ENCODE measurements at regions not wholly inside any gene's neighbourhood (a gene's known extent, or its start where the extent isn't known, plus 50 kb on each side); places are given as distances from the start of the nearest gene placed in this dataset.

DNA sequence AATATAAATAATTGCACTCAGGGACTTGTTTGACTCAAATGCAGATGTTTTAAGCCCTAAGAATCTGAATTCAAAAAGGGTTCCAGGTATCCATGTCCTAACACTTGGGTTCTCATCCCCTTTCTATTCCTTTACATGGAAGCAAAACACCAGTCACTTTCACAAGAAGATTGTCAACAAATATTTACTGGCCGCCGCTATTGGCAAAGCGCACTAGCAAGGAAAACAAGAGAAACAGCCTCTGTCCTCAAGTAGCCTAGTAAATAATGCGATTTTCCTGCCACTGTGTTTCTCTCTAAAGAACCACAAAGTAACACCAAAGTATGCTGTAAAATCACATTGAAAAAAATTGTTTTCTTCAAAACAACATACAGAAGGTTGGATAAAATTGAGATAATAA is 66.7 kb upstream of the EZH2 start:
- ChIA-PET CTCF (no interaction called here), POLR2A (no interaction called here)
- H3K36me3 Mint-ChIP-seq (ENCODE audit: low read depth), result no peaks in the 10 kb centered on the region
- intact Hi-C loops (cut with micrococcal nuclease), result no loop called here
- DNase-seq (no peak), ATAC-seq (ENCODE audit: low read depth) (no peak)
- TF ChIP-seq, protein P1, sequence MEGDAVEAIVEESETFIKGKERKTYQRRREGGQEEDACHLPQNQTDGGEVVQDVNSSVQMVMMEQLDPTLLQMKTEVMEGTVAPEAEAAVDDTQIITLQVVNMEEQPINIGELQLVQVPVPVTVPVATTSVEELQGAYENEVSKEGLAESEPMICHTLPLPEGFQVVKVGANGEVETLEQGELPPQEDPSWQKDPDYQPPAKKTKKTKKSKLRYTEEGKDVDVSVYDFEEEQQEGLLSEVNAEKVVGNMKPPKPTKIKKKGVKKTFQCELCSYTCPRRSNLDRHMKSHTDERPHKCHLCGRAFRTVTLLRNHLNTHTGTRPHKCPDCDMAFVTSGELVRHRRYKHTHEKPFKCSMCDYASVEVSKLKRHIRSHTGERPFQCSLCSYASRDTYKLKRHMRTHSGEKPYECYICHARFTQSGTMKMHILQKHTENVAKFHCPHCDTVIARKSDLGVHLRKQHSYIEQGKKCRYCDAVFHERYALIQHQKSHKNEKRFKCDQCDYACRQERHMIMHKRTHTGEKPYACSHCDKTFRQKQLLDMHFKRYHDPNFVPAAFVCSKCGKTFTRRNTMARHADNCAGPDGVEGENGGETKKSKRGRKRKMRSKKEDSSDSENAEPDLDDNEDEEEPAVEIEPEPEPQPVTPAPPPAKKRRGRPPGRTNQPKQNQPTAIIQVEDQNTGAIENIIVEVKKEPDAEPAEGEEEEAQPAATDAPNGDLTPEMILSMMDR (IDR thresholded peaks at IDR 0.05), result no peak
- no peaks in the 10 kb centered on the region for H3K4me1 Mint-ChIP-seq
- H3K27ac Mint-ChIP-seq, result no peak overlapping the region
- H3K4me3 Mint-ChIP-seq, result no peak overlapping the region
- peaks cover 2% of the 10 kb centered on the region for H3K27me3 Mint-ChIP-seq
- H3K9me3 Mint-ChIP-seq, result no peaks in the 10 kb centered on the region

DNA sequence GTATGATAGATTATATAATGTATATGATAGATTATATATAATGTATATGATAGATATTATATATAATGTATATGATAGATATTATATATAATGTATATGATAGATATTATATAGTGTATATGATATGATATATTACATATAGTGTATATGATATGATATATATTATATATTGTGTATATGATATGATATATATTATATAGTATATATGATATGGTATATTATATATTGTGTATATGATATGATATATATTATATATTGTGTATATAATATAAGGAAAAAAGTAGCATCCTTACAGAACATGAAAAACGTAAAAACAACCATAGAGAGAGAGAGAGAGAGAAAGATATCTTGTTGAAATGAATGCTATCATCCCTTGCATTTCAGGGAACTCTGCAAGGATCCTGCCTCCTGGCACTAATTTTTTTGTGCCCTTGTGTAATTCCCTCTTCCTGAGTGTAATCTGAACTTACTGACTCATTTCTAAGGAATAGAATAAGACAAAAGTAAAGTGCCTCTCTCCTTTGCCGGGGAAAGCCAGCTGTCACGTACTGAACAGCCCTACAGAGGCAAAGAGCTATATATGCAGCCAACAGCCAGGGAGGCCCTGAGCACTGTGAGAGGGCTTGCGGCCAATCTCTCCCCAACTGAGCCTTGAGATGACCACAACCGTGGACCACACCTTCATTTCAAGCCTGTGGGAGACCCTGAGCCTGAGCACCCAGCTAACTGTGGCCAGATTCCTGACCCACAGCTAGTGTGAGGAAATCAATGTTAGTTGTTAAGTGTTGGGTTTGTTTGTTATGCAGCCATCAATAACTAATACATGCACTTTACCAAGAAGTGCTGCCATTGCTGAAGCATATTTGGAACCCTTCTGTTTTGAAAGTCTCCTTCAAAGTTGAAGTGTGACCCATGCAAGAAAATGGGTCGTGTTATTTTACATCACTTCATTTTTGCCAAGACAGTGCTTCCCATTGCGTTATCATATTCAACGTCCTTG is 61.1 kb upstream of the EZH2 start:
- intact Hi-C loops (cut with micrococcal nuclease), result loop anchor here (5.0 kb wide), 1 partner anchor 43 kb away; no protein-coding TSS in a partner anchor
- TF ChIP-seq, protein P1 (IDR thresholded peaks at IDR 0.05), result no peak
- H3K27ac Mint-ChIP-seq, result no peak overlapping the region
- no peaks in the 10 kb centered on the region for H3K27me3 Mint-ChIP-seq
- H3K9me3 Mint-ChIP-seq, result no peaks in the 10 kb centered on the region
- ChIA-PET POLR2A (no interaction called here), CTCF (interaction anchor here (0.7 kb wide), 1 partner anchor 15 kb away, joined by 3 read pairs; no protein-coding TSS in a partner anchor)
- ATAC-seq (ENCODE audit: low read depth) (no peak), DNase-seq (no peak)
- H3K4me1 Mint-ChIP-seq, result peaks cover 8% of the 10 kb centered on the region
- H3K36me3 Mint-ChIP-seq (ENCODE audit: low read depth), result peaks cover 6% of the 10 kb centered on the region
- H3K4me3 Mint-ChIP-seq, result no peak overlapping the region

DNA sequence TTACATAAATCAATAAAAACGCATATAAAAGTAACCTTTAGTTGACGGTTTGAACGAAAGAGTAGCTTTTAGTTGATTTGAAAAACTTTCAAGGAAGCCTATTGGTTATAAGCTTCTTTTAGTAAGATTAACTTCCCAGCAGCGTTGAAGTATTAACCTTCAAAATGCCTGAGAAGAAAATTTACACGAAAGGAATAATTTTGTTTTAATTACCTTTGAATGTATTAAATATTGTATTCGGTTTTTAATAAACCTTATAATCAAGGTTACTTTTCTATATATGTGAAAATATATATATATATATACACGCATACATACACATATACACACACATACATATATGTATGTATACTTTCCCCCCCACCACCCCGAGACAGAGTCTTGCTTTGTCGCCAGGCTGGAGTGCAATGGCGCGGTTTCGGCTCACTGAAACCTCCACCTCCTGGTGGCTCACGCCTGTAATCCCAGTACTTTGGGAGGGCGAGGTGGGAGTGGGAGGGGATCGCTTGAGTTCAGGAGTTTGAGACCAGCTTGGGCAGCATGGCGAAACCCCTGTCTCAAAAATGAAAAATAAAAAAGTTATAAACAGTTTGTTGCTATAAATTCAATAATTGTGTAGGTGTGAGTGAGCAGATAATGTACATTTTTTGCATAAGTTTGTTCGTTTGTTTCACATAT is 57.6 kb upstream of the EZH2 start:
- TF ChIP-seq, protein P1 (IDR thresholded peaks at IDR 0.05), result no peak
- Mint-ChIP-seq H3K4me3 (peak overlapping the region; percentile 97), H3K27ac (peak overlapping the region; percentile 99), H3K36me3 (ENCODE audit: low read depth) (peaks cover 6% of the 10 kb centered on the region), H3K9me3 (no peaks in the 10 kb centered on the region), H3K27me3 (no peaks in the 10 kb centered on the region), H3K4me1 (peaks cover 17% of the 10 kb centered on the region)
- ChIA-PET POLR2A (interaction anchor here (0.7 to 3.0 kb wide), 16 partner anchors 22 to 830 kb away, joined by 3 to 38 read pairs (median 5); partner anchors contain the start of genes CUL1, EZH2 and ZNF398), CTCF (interaction anchor here (0.6 to 2.2 kb wide), 8 partner anchors 11 to 124 kb away, joined by 3 to 14 read pairs (median 3); no protein-coding TSS in a partner anchor)
- intact Hi-C loops (cut with micrococcal nuclease), result loop anchor here (1.0 to 5.0 kb wide), 12 partner anchors 22 to 415 kb away; partner anchors contain the start of genes EZH2, PDIA4 and ZNF786
- no peak for DNase-seq
- ATAC-seq (ENCODE audit: low read depth), result peak; percentile 14

DNA sequence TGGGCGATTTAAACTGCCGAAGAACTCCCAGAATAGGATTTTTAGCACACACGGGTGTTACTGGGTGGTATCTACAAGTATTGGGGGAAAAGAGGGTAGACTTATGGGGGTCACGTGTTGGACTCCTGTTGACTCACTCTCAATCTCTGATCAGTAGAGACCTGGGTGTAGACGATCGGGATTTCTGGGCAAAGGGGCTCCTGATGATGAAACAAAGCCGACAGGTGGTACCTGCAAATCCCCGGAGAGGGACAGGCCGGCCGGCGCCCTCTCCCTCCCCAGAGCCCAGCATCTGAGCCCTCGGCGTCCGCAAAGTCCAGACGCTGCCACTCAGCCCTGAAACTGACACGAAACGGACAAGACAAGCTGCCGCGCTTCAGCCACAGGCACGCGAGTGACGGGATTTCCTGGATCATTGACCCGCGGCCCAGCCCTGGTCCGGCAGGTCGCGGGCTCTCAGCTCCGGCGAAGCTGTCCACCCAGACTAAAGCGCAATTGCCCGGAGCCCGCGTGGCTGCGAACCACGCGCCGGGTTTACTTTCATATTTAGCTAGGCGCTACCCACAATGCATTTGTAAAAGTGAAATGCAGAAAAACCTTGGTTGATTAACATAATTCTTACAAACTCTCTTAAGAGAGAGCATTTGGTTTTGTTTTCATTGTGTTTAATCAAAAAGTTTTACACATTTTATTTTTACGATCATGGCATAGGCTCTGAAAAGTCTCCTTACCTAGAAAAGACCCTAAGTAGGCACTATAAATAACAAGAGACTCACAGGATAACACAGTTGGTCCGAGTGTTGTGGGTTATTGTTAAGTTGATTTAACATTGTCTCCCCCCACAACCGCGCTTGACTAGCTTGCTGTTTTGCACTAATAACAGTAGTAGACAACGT is 56.9 kb upstream of the EZH2 start:
- Mint-ChIP-seq H3K27me3 (no peaks in the 10 kb centered on the region), H3K36me3 (ENCODE audit: low read depth) (peaks cover 6% of the 10 kb centered on the region), H3K4me3 (peak overlapping the region; percentile 97), H3K4me1 (peaks cover 17% of the 10 kb centered on the region), H3K27ac (peak overlapping the region; percentile 99), H3K9me3 (no peaks in the 10 kb centered on the region)
- DNase-seq (peak; percentile 68), ATAC-seq (ENCODE audit: low read depth) (peak; percentile 77)
- intact Hi-C loops (cut with micrococcal nuclease), result loop anchor here (1.0 to 5.0 kb wide), 12 partner anchors 22 to 414 kb away; partner anchors contain the start of genes EZH2, PDIA4 and ZNF786
- ChIA-PET CTCF (interaction anchor here (0.6 to 2.2 kb wide), 6 partner anchors 10 to 125 kb away, joined by 3 to 14 read pairs (median 4); no protein-coding TSS in a partner anchor), POLR2A (interaction anchor here (0.7 to 3.0 kb wide), 17 partner anchors 18 to 831 kb away, joined by 3 to 38 read pairs (median 5); partner anchors contain the start of genes CUL1, EZH2 and ZNF398)
- TF ChIP-seq, protein P1 (IDR thresholded peaks at IDR 0.05), result no peak

Measured in activated B cell treated with CpG ODN at 0.5 μM for 24 hours (primary cell).